ENCODE measurements at regions not wholly inside any gene's neighbourhood (a gene's known extent, or its start where the extent isn't known, plus 50 kb on each side); places are given as distances from the start of the nearest gene placed in this dataset.

GRCh38 chr4:164252286-164252685, 501.6 kb upstream of the SMIM31 start:
- TF ChIP-seq POLR2A (IDR thresholded peaks at IDR 0.05; ENCODE audit: control extremely low read depth in 1 of 2, low read depth in 2 of 2, low read length in 2 of 2) (no peak), CTCF (IDR thresholded peaks at IDR 0.05; ENCODE audit: control extremely low read depth in 1 of 3, insufficient read depth in 1 of 3, low read depth in 1 of 3, low read length in 3 of 3) (no peak), RAD21 (IDR thresholded peaks at IDR 0.05 in 1 of 2, conservative IDR thresholded peaks at IDR 0.05 in 1 of 2; ENCODE audit: low read depth in 2 of 2, low read length in 2 of 2) (peak in 1 of 2 experiments; percentile 12; a peak in 1 of 4 replicates), SUZ12 (IDR thresholded peaks at IDR 0.05; ENCODE audit: low read length) (no peak), EGR1 (IDR thresholded peaks at IDR 0.05; ENCODE audit: borderline replicate concordance, low read depth, low read length) (no peak), CHD1 (IDR thresholded peaks at IDR 0.05; ENCODE audit: low read depth, low read length) (no peak), SRF (IDR thresholded peaks at IDR 0.05; ENCODE audit: low read depth, low read length) (0 out of 2 replicates have a peak, but pooled peaks have one; percentile 32), BACH1 (IDR thresholded peaks at IDR 0.05; ENCODE audit: low read length) (no peak), YY1 (IDR thresholded peaks at IDR 0.05; ENCODE audit: low read depth, low read length) (no peak), HDAC2 (IDR thresholded peaks at IDR 0.05; ENCODE audit: borderline replicate concordance in 1 of 2, low read depth in 2 of 2, low read length in 2 of 2) (no peak), GABPA (IDR thresholded peaks at IDR 0.05; ENCODE audit: borderline replicate concordance, insufficient read depth, low read length) (no peak), EZH2 (IDR thresholded peaks at IDR 0.05; ENCODE audit: low read depth, low read length, severe bottlenecking) (no peak), MAX (IDR thresholded peaks at IDR 0.05) (no peak)

Data from H1 (cell line).